ENCODE measurements at regions not wholly inside any gene's neighbourhood (a gene's known extent, or its start where the extent isn't known, plus 50 kb on each side); places are given as distances from the start of the nearest gene placed in this dataset.

DNA sequence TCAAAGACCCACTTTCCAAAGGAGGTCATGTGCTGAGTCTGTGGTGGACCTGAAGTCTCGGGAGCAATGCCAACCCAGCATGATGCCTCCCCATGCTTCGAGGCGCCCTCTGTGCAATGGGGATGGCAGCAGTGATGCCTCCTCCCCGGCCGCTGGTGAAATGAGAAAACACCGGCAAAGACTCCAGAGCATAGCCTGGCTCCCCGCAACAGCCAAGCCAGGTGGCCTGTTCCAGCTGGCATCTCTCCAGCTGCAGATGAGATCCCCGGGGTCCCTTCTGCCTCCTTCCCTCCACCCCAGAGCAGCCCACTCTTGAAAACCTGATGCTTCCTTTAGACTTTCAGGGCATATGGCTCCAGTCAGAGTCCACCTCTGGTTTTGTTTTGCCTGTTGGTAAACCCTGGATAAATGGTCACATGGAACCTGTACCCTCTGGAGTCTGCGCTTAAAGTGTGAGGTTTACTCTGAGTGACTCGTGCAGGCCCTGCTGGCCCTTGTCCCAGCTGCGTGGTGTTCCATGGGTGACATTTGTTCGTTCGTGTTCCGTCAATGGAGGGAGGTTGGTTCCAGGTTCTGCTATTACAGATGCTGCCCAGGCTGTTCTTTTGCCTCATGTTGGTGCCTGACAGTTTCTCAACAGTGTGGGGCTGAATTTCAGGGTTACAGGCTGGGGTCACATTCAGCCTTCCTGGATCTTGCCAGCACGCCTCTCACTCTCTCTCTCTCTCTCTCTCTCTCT, 181.8 kb upstream of the CIBAR2 start:
- no peak overlapping the region for H3K4me2 ChIP-seq (ENCODE audit: low read length)
- H3K79me2 ChIP-seq (ENCODE audit: control insufficient read depth, insufficient read depth, low read length) = no peaks in the 10 kb centered on the region
- H4K5ac ChIP-seq (ENCODE audit: low read length) = no peak overlapping the region
- no peak overlapping the region for H3K9ac ChIP-seq (ENCODE audit: low read length)
- H3K4me1 ChIP-seq (ENCODE audit: control insufficient read depth, low read depth, low read length) = no peaks in the 10 kb centered on the region
- no peak overlapping the region for H2BK15ac ChIP-seq (replicated peaks; ENCODE audit: low read depth)
- no peak overlapping the region for H2AK5ac ChIP-seq (ENCODE audit: low read length)
- no peak overlapping the region for H2BK5ac ChIP-seq (ENCODE audit: low read length)
- H3K4me3 ChIP-seq (ENCODE audit: low read length) = no peak overlapping the region
- DNase-seq = no peak
- H3K36me3 ChIP-seq (ENCODE audit: control insufficient read depth, insufficient read depth, low read length) = no peaks in the 10 kb centered on the region
- no peak overlapping the region for H3K27ac ChIP-seq (ENCODE audit: low read depth, low read length)
- WGBS (ENCODE audit: extremely low coverage, insufficient coverage, low lambda C conversion rate) = no CpG with 5 or more reads among the region's 15 CpGs
- no peaks in the 10 kb centered on the region for H3K79me1 ChIP-seq (ENCODE audit: low read length)
- no peaks in the 10 kb centered on the region for H3K27me3 ChIP-seq (ENCODE audit: insufficient read depth, low read length, poor library complexity)
- H3K4ac ChIP-seq (ENCODE audit: low read depth, low read length) = no peak overlapping the region
- no peak overlapping the region for H3K23ac ChIP-seq (ENCODE audit: low read length)
- H2BK120ac ChIP-seq (ENCODE audit: low read depth, low read length) = no peak overlapping the region
- no peak overlapping the region for H3K56ac ChIP-seq (ENCODE audit: low read length)
- no peak overlapping the region for H4K8ac ChIP-seq (ENCODE audit: low read depth, low read length)
- no peak overlapping the region for H3K18ac ChIP-seq (ENCODE audit: low read length)

DNA sequence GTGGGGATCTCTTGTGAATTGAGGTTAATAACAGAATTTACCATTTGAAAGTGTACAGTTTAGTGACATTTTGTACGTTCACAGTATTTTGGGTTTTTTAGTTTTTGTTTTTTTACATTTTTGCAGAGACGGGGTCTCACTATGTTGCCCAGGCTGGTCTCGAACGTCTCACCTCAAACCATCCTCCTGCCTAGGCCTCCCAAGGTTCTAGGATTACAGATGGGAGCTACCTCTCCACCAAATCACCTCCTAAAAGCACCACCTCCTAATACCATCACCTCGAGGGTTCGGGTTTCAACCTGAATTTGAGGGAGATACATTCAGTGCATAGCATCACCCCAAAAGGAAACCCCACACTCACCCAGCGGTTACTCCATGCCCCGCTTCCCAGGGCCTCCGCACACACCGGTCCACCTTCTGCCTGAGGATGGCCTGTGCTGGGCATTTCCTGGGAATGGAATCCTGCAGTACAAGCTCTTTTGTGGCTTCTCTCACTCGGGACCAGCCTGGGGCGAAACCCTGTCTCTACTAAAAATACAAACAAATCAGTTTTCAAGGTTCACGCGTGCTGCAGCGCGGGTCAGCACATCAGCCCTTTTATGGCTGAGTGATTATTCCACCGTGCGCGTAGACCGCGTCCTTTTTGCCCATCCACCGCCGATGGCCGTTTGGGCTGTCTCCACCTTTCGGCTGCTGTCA, 182.7 kb upstream of the CIBAR2 start:
- Histone ChIP-seq H3K23ac (ENCODE audit: low read length) (no peak overlapping the region), H3K56ac (ENCODE audit: low read length) (no peak overlapping the region), H3K4me2 (ENCODE audit: low read length) (no peak overlapping the region), H3K4me1 (ENCODE audit: control insufficient read depth, low read depth, low read length) (no peaks in the 10 kb centered on the region), H2AK5ac (ENCODE audit: low read length) (no peak overlapping the region), H3K79me2 (ENCODE audit: control insufficient read depth, insufficient read depth, low read length) (no peaks in the 10 kb centered on the region), H3K9ac (ENCODE audit: low read length) (no peak overlapping the region), H3K79me1 (ENCODE audit: low read length) (no peaks in the 10 kb centered on the region), H2BK5ac (ENCODE audit: low read length) (no peak overlapping the region), H3K4me3 (ENCODE audit: low read length) (no peak overlapping the region), H4K5ac (ENCODE audit: low read length) (no peak overlapping the region), H3K36me3 (ENCODE audit: control insufficient read depth, insufficient read depth, low read length) (no peaks in the 10 kb centered on the region), H3K18ac (ENCODE audit: low read length) (no peak overlapping the region), H2BK15ac (replicated peaks; ENCODE audit: low read depth) (no peak overlapping the region), H2BK120ac (ENCODE audit: low read depth, low read length) (no peak overlapping the region), H4K8ac (ENCODE audit: low read depth, low read length) (no peak overlapping the region), H3K4ac (ENCODE audit: low read depth, low read length) (no peak overlapping the region), H3K27me3 (ENCODE audit: insufficient read depth, low read length, poor library complexity) (no peaks in the 10 kb centered on the region), H3K27ac (ENCODE audit: low read depth, low read length) (no peak overlapping the region)
- WGBS (ENCODE audit: extremely low coverage, insufficient coverage, low lambda C conversion rate) = no CpG with 5 or more reads among the region's 25 CpGs
- no peak for DNase-seq

DNA sequence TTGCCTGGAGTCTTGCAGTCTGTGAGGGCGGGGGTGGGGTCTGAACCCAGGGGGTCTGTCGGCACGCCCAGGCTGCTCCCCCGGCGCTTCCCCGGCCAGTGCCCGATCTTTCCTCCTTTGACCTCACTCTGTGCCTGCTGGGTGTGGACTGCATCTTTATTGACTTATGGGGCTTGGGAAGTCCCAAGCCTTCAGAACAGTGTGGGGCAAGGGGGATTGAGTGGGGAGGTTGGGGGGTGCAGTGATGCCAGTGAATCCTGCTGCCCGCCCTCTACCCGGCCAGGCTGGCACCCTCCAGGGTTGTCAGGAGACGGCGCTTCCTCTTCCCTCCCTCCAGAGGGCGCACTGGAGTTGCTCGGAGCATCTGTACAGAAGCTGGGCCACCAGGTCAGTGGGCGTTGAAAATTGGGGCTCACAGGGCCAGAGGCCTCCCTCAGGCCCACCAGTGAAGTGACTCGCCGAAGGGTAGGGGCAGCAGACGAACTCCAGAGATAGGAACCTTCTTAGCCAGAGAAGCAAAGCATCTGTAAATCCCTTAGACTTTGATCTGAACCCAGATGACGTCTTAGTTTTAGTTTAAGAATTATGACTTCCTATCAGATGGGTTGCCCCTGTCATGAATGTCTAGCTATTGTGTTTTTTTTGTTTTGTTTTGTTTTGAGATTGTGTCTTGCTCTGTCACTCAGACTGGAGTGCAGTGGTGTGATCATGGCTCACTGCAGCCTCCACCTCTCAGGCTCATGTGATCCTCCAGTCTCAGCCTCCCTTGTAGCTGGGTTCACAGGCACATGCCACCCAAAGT, 184.8 kb upstream of the CIBAR2 start:
- H3K4me2 ChIP-seq (ENCODE audit: low read length) = no peak overlapping the region
- H3K27ac ChIP-seq (ENCODE audit: low read depth, low read length) = no peak overlapping the region
- H3K18ac ChIP-seq (ENCODE audit: low read length) = no peak overlapping the region
- no peaks in the 10 kb centered on the region for H3K36me3 ChIP-seq (ENCODE audit: control insufficient read depth, insufficient read depth, low read length)
- no peak overlapping the region for H3K4ac ChIP-seq (ENCODE audit: low read depth, low read length)
- no peak overlapping the region for H2AK5ac ChIP-seq (ENCODE audit: low read length)
- no peak overlapping the region for H2BK120ac ChIP-seq (ENCODE audit: low read depth, low read length)
- peak; percentile 53 for DNase-seq
- no peak overlapping the region for H3K9ac ChIP-seq (ENCODE audit: low read length)
- H3K4me1 ChIP-seq (ENCODE audit: control insufficient read depth, low read depth, low read length) = no peaks in the 10 kb centered on the region
- WGBS (ENCODE audit: extremely low coverage, insufficient coverage, low lambda C conversion rate) = no CpG with 5 or more reads among the region's 18 CpGs
- H3K79me1 ChIP-seq (ENCODE audit: low read length) = no peaks in the 10 kb centered on the region
- H4K8ac ChIP-seq (ENCODE audit: low read depth, low read length) = no peak overlapping the region
- H3K56ac ChIP-seq (ENCODE audit: low read length) = no peak overlapping the region
- H3K4me3 ChIP-seq (ENCODE audit: low read length) = no peak overlapping the region
- no peak overlapping the region for H4K5ac ChIP-seq (ENCODE audit: low read length)
- no peak overlapping the region for H2BK15ac ChIP-seq (replicated peaks; ENCODE audit: low read depth)
- H3K23ac ChIP-seq (ENCODE audit: low read length) = no peak overlapping the region
- H3K79me2 ChIP-seq (ENCODE audit: control insufficient read depth, insufficient read depth, low read length) = no peaks in the 10 kb centered on the region
- no peaks in the 10 kb centered on the region for H3K27me3 ChIP-seq (ENCODE audit: insufficient read depth, low read length, poor library complexity)
- H2BK5ac ChIP-seq (ENCODE audit: low read length) = no peak overlapping the region

DNA sequence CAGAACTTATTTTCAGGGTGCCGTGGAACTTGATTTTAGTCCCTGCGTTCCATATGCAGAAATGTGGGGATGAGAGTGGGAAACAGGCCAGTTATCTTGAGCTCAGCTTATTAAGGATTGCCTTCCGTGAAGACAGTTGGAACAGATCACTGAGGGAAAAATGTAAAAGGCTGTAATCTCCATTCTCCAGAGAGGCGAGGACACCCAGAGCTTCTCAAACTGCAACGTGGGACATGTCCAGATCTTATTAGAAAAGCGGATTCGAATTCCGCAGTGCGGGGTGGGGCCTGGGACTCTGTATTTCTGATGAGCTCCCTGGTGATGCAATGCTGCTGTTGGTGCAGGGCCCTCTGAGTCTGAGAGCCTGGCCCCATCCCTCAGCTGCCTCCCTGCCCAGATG, 185.6 kb upstream of the CIBAR2 start:
- H4K8ac ChIP-seq (ENCODE audit: low read depth, low read length) = no peak overlapping the region

DNA sequence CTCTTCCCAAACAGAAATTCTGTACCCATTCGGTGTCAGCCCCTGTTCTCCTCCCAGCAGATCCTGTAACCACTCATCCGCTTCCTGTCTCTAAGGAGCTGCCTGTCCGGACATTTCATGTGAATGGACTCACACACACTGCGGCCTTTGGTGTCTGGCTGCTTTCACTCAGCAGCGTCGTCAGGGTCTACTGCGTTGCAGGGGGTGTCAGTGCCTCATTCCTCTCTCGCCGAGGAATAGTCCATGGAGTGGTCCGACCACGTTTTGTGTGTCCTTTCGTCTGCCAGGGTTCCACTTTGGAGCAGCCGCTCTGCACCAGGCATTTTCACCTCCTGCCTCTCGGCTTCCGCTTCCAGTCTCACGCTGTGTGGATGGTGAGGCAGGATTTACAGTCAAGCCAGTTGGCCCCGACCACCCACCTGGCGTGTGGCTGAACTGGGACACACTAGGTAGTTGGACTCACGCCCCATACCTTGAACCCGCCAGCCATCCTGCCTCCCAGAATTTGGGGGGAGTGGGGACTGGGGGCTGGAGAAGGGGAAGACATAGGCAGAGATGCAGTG, 188.2 kb upstream of the CIBAR2 start:
- WGBS (ENCODE audit: extremely low coverage, insufficient coverage, low lambda C conversion rate) = no CpG with 5 or more reads among the region's 20 CpGs
- no peak for DNase-seq
- Histone ChIP-seq H3K79me2 (ENCODE audit: control insufficient read depth, insufficient read depth, low read length) (no peaks in the 10 kb centered on the region), H3K4me3 (ENCODE audit: low read length) (no peak overlapping the region), H4K5ac (ENCODE audit: low read length) (no peak overlapping the region), H2BK120ac (ENCODE audit: low read depth, low read length) (no peak overlapping the region), H4K8ac (ENCODE audit: low read depth, low read length) (no peak overlapping the region), H2BK15ac (replicated peaks; ENCODE audit: low read depth) (no peak overlapping the region), H3K27me3 (ENCODE audit: insufficient read depth, low read length, poor library complexity) (no peaks in the 10 kb centered on the region), H3K27ac (ENCODE audit: low read depth, low read length) (no peak overlapping the region), H3K79me1 (ENCODE audit: low read length) (no peaks in the 10 kb centered on the region), H2AK5ac (ENCODE audit: low read length) (no peak overlapping the region), H3K4me2 (ENCODE audit: low read length) (no peak overlapping the region), H3K4ac (ENCODE audit: low read depth, low read length) (no peak overlapping the region), H3K18ac (ENCODE audit: low read length) (no peak overlapping the region), H3K4me1 (ENCODE audit: control insufficient read depth, low read depth, low read length) (no peaks in the 10 kb centered on the region), H3K23ac (ENCODE audit: low read length) (no peak overlapping the region), H3K36me3 (ENCODE audit: control insufficient read depth, insufficient read depth, low read length) (no peaks in the 10 kb centered on the region), H3K56ac (ENCODE audit: low read length) (no peak overlapping the region), H3K9ac (ENCODE audit: low read length) (no peak overlapping the region), H2BK5ac (ENCODE audit: low read length) (no peak overlapping the region)

More for the DNA sequence above, 185.6 kb upstream of the CIBAR2 start:
- WGBS (ENCODE audit: extremely low coverage, insufficient coverage, low lambda C conversion rate) = no CpG with 5 or more reads among the region's 9 CpGs
- Histone ChIP-seq H3K4me1 (ENCODE audit: control insufficient read depth, low read depth, low read length) (no peaks in the 10 kb centered on the region), H3K18ac (ENCODE audit: low read length) (no peak overlapping the region), H3K79me2 (ENCODE audit: control insufficient read depth, insufficient read depth, low read length) (no peaks in the 10 kb centered on the region), H3K56ac (ENCODE audit: low read length) (no peak overlapping the region), H3K27ac (ENCODE audit: low read depth, low read length) (no peak overlapping the region), H3K36me3 (ENCODE audit: control insufficient read depth, insufficient read depth, low read length) (no peaks in the 10 kb centered on the region), H3K27me3 (ENCODE audit: insufficient read depth, low read length, poor library complexity) (no peaks in the 10 kb centered on the region), H2BK15ac (replicated peaks; ENCODE audit: low read depth) (no peak overlapping the region), H2BK120ac (ENCODE audit: low read depth, low read length) (no peak overlapping the region), H2BK5ac (ENCODE audit: low read length) (no peak overlapping the region), H3K79me1 (ENCODE audit: low read length) (no peaks in the 10 kb centered on the region), H4K5ac (ENCODE audit: low read length) (no peak overlapping the region), H3K4ac (ENCODE audit: low read depth, low read length) (no peak overlapping the region), H2AK5ac (ENCODE audit: low read length) (no peak overlapping the region), H3K23ac (ENCODE audit: low read length) (no peak overlapping the region), H3K9ac (ENCODE audit: low read length) (no peak overlapping the region), H3K4me2 (ENCODE audit: low read length) (no peak overlapping the region), H3K4me3 (ENCODE audit: low read length) (no peak overlapping the region)
- no peak for DNase-seq

Measured in mesendoderm (in vitro differentiated cells).